Stimulated activated CD4-positive, alpha-beta T cell treated with anti-CD3 and anti-CD28 coated beads, Interleukin-12 subunit alpha, Interleukin-12 subunit beta, amount 100 ng/mL, for 4 hours (primary cell): ENCODE measurements at regions not wholly inside any gene's neighbourhood (a gene's known extent, or its start where the extent isn't known, plus 50 kb on each side); places are given as distances from the start of the nearest gene placed in this dataset.

Experiments
- DNase-seq: peaks from one replicate; pipeline ENCODE4 v3.0.0-alpha.2; 2020

- no peak for DNase-seq
Measured at GRCh38 chr15:61798631-61799030, 261.6 kb downstream of the VPS13C start.

- no peak for DNase-seq
Measured at GRCh38 chr15:61796056-61796455, 264.2 kb downstream of the VPS13C start.

GRCh38 chr15:61794881-61795280, 265.4 kb downstream of the VPS13C start:
- DNase-seq = no peak

- no peak for DNase-seq
Measured at GRCh38 chr15:61794276-61794675, 266.0 kb downstream of the VPS13C start.

- no peak for DNase-seq
Measured at GRCh38 chr15:61784734-61785133, 275.5 kb downstream of the VPS13C start.

- no peak for DNase-seq
Measured at GRCh38 chr15:61780278-61780980, 279.8 kb downstream of the VPS13C start.

GRCh38 chr15:61777689-61778088, 282.6 kb downstream of the VPS13C start:
- DNase-seq = no peak

- DNase-seq = no peak
Measured at GRCh38 chr15:61769557-61769956, 290.7 kb downstream of the VPS13C start.

- no peak for DNase-seq
Measured at GRCh38 chr15:61768131-61768530, 292.1 kb downstream of the VPS13C start.

GRCh38 chr15:61764981-61765380, 295.3 kb downstream of the VPS13C start:
- DNase-seq = no peak

- DNase-seq = no peak
Measured at GRCh38 chr15:61764141-61764540, 296.1 kb downstream of the VPS13C start.

GRCh38 chr15:61762676-61763075, 297.6 kb downstream of the VPS13C start:
- DNase-seq = no peak

- no peak for DNase-seq
Measured at GRCh38 chr15:61759639-61760038, 300.6 kb downstream of the VPS13C start.

GRCh38 chr15:61756071-61756820, 304.0 kb downstream of the VPS13C start:
- DNase-seq = no peak

GRCh38 chr15:61755467-61755866, 304.8 kb downstream of the VPS13C start:
- DNase-seq = no peak

- DNase-seq = no peak
Measured at GRCh38 chr15:61753018-61753710, 307.1 kb downstream of the VPS13C start.

GRCh38 chr15:61752001-61752400, 308.2 kb downstream of the VPS13C start:
- no peak for DNase-seq

- no peak for DNase-seq
Measured at GRCh38 chr15:61750271-61751084, 309.8 kb downstream of the VPS13C start.

GRCh38 chr15:61749169-61749568, 311.1 kb downstream of the VPS13C start:
- DNase-seq = no peak

- DNase-seq = no peak
Measured at GRCh38 chr15:61748529-61748928, 311.7 kb downstream of the VPS13C start.

- no peak for DNase-seq
Measured at GRCh38 chr15:61746589-61746988, 313.7 kb downstream of the VPS13C start.

- no peak for DNase-seq
Measured at GRCh38 chr15:61743345-61743909, 316.8 kb downstream of the VPS13C start.

GRCh38 chr15:61742591-61742990, 317.7 kb downstream of the VPS13C start:
- DNase-seq = no peak
